ENCODE measurements at regions not wholly inside any gene's neighbourhood (a gene's known extent, or its start where the extent isn't known, plus 50 kb on each side); places are given as distances from the start of the nearest gene placed in this dataset.

DNA sequence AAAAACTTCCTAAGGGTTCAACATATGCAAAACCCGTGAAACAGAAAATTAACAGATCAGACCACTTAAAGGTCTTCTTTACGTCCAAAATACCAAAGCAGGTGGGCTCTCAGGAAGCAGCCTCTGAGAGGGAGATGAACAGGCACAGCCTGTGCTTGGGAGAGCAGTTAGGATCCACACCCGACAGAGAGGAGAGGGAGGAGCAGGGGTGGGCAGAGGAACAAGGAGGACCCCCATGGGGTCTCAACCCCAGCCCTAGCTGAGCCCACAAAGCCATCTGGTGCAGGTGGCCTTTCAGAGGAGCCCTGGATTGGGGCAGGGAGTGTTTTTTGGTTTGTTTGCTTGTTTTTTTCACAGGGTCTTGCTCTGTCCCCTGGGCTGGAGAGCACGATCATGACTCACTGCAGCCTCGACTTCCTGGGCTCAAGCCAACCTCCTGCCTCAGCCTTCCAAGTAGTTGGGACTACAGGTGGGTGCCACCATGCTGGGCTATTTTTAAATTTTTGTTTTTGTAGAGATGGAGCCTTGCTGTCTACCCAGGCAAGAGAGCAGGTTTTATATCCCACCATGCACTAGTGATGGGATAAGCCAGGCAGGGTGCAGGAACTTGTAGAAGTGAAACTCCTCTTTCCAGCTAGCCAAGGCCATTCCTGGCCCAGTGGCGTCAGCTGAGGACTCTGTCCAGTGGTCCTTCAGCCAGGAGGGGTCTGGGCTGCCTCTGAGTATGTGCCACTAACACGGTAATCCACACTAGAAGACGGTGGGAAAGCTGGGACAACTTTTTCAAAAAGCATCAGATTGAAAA is 154.1 kb upstream of the HDAC4 start:
- DNase-seq (ENCODE audit: low spot score), result peak; percentile 10
- no peak; the same call in 2 of the 3 replicates for ATAC-seq (ENCODE audit: low read depth)
- TF ChIP-seq, protein P1, sequence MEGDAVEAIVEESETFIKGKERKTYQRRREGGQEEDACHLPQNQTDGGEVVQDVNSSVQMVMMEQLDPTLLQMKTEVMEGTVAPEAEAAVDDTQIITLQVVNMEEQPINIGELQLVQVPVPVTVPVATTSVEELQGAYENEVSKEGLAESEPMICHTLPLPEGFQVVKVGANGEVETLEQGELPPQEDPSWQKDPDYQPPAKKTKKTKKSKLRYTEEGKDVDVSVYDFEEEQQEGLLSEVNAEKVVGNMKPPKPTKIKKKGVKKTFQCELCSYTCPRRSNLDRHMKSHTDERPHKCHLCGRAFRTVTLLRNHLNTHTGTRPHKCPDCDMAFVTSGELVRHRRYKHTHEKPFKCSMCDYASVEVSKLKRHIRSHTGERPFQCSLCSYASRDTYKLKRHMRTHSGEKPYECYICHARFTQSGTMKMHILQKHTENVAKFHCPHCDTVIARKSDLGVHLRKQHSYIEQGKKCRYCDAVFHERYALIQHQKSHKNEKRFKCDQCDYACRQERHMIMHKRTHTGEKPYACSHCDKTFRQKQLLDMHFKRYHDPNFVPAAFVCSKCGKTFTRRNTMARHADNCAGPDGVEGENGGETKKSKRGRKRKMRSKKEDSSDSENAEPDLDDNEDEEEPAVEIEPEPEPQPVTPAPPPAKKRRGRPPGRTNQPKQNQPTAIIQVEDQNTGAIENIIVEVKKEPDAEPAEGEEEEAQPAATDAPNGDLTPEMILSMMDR (IDR thresholded peaks at IDR 0.05; ENCODE audit: poor library complexity, severe bottlenecking), result no peak
- Histone ChIP-seq H3K9me3 (ENCODE audit: severe bottlenecking) (no peaks in the 10 kb centered on the region), H3K36me3 (ENCODE audit: low read depth) (no peaks in the 10 kb centered on the region), H3K27me3 (ENCODE audit: insufficient read depth, poor library complexity, severe bottlenecking) (no peaks in the 10 kb centered on the region), H3K27ac (ENCODE audit: poor library complexity, severe bottlenecking) (no peak overlapping the region), H3K4me3 (ENCODE audit: severe bottlenecking) (no peak overlapping the region), H3K4me1 (ENCODE audit: insufficient read depth, poor library complexity, severe bottlenecking) (peaks cover 4% of the 10 kb centered on the region)

GRCh38 chr2:239553376-239554000 is 152.7 kb upstream of the HDAC4 start:
- H3K4me1 ChIP-seq (ENCODE audit: insufficient read depth, poor library complexity, severe bottlenecking), result peaks cover 4% of the 10 kb centered on the region
- no peak for ATAC-seq (ENCODE audit: low read depth)
- H3K4me3 ChIP-seq (ENCODE audit: severe bottlenecking), result no peak overlapping the region
- peak; percentile 31 for DNase-seq (ENCODE audit: low spot score)
- no peaks in the 10 kb centered on the region for H3K27me3 ChIP-seq (ENCODE audit: insufficient read depth, poor library complexity, severe bottlenecking)
- no peaks in the 10 kb centered on the region for H3K36me3 ChIP-seq (ENCODE audit: low read depth)
- TF ChIP-seq, protein P1 (IDR thresholded peaks at IDR 0.05; ENCODE audit: poor library complexity, severe bottlenecking), result no peak
- no peak overlapping the region for H3K27ac ChIP-seq (ENCODE audit: poor library complexity, severe bottlenecking)
- H3K9me3 ChIP-seq (ENCODE audit: severe bottlenecking), result no peaks in the 10 kb centered on the region

- H3K27me3 ChIP-seq (ENCODE audit: insufficient read depth, poor library complexity, severe bottlenecking), result no peaks in the 10 kb centered on the region
- H3K27ac ChIP-seq (ENCODE audit: poor library complexity, severe bottlenecking), result no peak overlapping the region
- no peak for ATAC-seq (ENCODE audit: low read depth)
- no peaks in the 10 kb centered on the region for H3K9me3 ChIP-seq (ENCODE audit: severe bottlenecking)
- no peaks in the 10 kb centered on the region for H3K36me3 ChIP-seq (ENCODE audit: low read depth)
- DNase-seq (ENCODE audit: low spot score), result peak; percentile 36
- TF ChIP-seq, protein P1 (IDR thresholded peaks at IDR 0.05; ENCODE audit: poor library complexity, severe bottlenecking), result no peak
- H3K4me1 ChIP-seq (ENCODE audit: insufficient read depth, poor library complexity, severe bottlenecking), result peaks cover 4% of the 10 kb centered on the region
- H3K4me3 ChIP-seq (ENCODE audit: severe bottlenecking), result no peak overlapping the region
Observed at GRCh38 chr2:239552213-239552926, 151.6 kb upstream of the HDAC4 start.

DNA sequence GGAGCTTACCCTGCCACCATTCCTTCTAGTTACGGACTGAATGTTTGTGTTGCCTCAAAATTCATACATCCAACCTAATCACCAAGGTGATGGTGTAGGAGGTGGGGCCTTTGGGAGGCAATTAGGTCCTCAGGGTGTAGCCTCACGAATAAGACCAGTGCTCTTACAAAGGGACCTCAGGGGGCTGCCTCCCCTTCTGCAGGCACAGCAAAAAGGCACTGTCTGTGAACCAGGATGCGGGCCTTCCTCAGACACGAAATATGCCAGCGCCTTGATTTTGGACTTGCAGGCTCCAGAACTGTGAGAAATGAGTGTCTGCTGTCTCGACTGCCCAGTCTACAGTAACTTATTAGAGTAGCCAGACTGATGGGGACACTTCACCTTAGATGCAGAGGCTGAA is 150.4 kb upstream of the HDAC4 start:
- H3K27me3 ChIP-seq (ENCODE audit: insufficient read depth, poor library complexity, severe bottlenecking), result no peaks in the 10 kb centered on the region
- DNase-seq (ENCODE audit: low spot score) (peak; percentile 20), ATAC-seq (ENCODE audit: low read depth) (no peak)
- no peaks in the 10 kb centered on the region for H3K36me3 ChIP-seq (ENCODE audit: low read depth)
- no peaks in the 10 kb centered on the region for H3K9me3 ChIP-seq (ENCODE audit: severe bottlenecking)
- no peak overlapping the region for H3K27ac ChIP-seq (ENCODE audit: poor library complexity, severe bottlenecking)
- H3K4me1 ChIP-seq (ENCODE audit: insufficient read depth, poor library complexity, severe bottlenecking), result peaks cover 4% of the 10 kb centered on the region
- H3K4me3 ChIP-seq (ENCODE audit: severe bottlenecking), result no peak overlapping the region
- TF ChIP-seq, protein P1 (IDR thresholded peaks at IDR 0.05; ENCODE audit: poor library complexity, severe bottlenecking), result no peak
